Keratinocyte (primary cell): ENCODE measurements at regions not wholly inside any gene's neighbourhood (a gene's known extent, or its start where the extent isn't known, plus 50 kb on each side); places are given as distances from the start of the nearest gene placed in this dataset.

Experiments
- DNase-seq: peaks from one replicate; pipeline ENCODE4 v3.0.0-alpha.2; 2011; ENCODE audit warnings: low read depth, missing footprints, low spot score
- FAIRE-seq: peaks from 2 replicates; lab custom pipeline; 2011; peaks lifted over from hg19 to GRCh38; lab: Jason Lieb, UNC
- H2AFZ ChIP-seq: 2 replicates; pipeline ENCODE4 v1.6.0; 2012; ENCODE audit warnings: low read length, control low read depth, inconsistent platforms; ENCODE audit not compliant: control insufficient read depth
- H3K27ac ChIP-seq: 2 replicates; pipeline ENCODE4 v1.5.1; 2011; ENCODE audit warnings: low read length; ENCODE audit not compliant: control insufficient read depth, insufficient read depth
- H3K27me3 ChIP-seq: 3 replicates; pipeline ENCODE4 v1.6.0; 2011; ENCODE audit warnings: low read length; ENCODE audit not compliant: control insufficient read depth, insufficient read depth; ENCODE audit errors: extremely low read depth
- H3K36me3 ChIP-seq, 2 experiments: 2 replicates in 1 of 2; 3 replicates in 1 of 2; pipeline ENCODE4 v1.5.1; 2011; ENCODE audit warnings: low read length in 2 of 2, mild to moderate bottlenecking in 1 of 2; ENCODE audit not compliant: control insufficient read depth in 2 of 2, insufficient read depth in 2 of 2; ENCODE audit errors: extremely low read depth in 1 of 2
- H3K4me1 ChIP-seq: 3 replicates; pipeline ENCODE4 v1.5.1; 2011; ENCODE audit warnings: low read length; ENCODE audit not compliant: control insufficient read depth, insufficient read depth; ENCODE audit errors: extremely low read depth
- H3K4me2 ChIP-seq: 3 replicates; pipeline ENCODE4 v1.6.0; 2011; ENCODE audit warnings: low read depth, low read length; ENCODE audit not compliant: control insufficient read depth, insufficient read depth; ENCODE audit errors: extremely low read depth
- H3K4me3 ChIP-seq, 3 experiments: fragments of 200-600 bp in 1 of 3; sonication (generic) in 1 of 3; 2 replicates in 2 of 3; 3 replicates in 1 of 3; pipeline ENCODE4 v1.5.1; 2011 to 2016; ENCODE audit warnings: low read length in 3 of 3, mild to moderate bottlenecking in 3 of 3, control low read depth in 2 of 3, inconsistent platforms in 1 of 3, low read depth in 1 of 3, mixed read lengths in 1 of 3, mixed run types in 1 of 3, moderate library complexity in 1 of 3; ENCODE audit not compliant: control insufficient read depth in 2 of 3, insufficient read depth in 2 of 3; ENCODE audit errors: extremely low read depth in 1 of 3
- H3K79me2 ChIP-seq: 2 replicates; pipeline ENCODE4 v1.6.0; 2012; ENCODE audit warnings: low read length; ENCODE audit not compliant: control insufficient read depth, insufficient read depth
- H3K9ac ChIP-seq: 3 replicates; pipeline ENCODE4 v1.6.0; 2011; ENCODE audit warnings: low read length; ENCODE audit not compliant: control insufficient read depth, insufficient read depth; ENCODE audit errors: extremely low read depth
- H3K9me1 ChIP-seq: 3 replicates; pipeline ENCODE4 v1.6.0; 2011; ENCODE audit warnings: low read length; ENCODE audit not compliant: control insufficient read depth, insufficient read depth; ENCODE audit errors: extremely low read depth
- H3K9me3 ChIP-seq: 2 replicates; pipeline ENCODE4 v1.5.1; 2012; ENCODE audit warnings: low read depth, low read length; ENCODE audit not compliant: control insufficient read depth
- H4K20me1 ChIP-seq: 3 replicates; pipeline ENCODE4 v1.6.0; 2011; ENCODE audit warnings: low read length; ENCODE audit not compliant: control insufficient read depth, insufficient read depth; ENCODE audit errors: extremely low read depth
- CTCF ChIP-seq, 3 experiments: IDR thresholded peaks in 1 of 3; conservative IDR thresholded peaks in 1 of 3; optimal IDR thresholded peaks in 1 of 3; 2 replicates in 2 of 3; 3 replicates in 1 of 3; pipeline versions ENCODE3 to v1.5.1; 2011; ENCODE audit warnings: low read length in 3 of 3, mild to moderate bottlenecking in 3 of 3, moderate library complexity in 2 of 3, control low read depth in 1 of 3, inconsistent platforms in 1 of 3; ENCODE audit not compliant: insufficient read depth in 2 of 3; ENCODE audit errors: extremely low read depth in 1 of 3
- EZH2 ChIP-seq: IDR thresholded peaks from one replicate; pipeline ENCODE4 v1.6.1; 2012; ENCODE audit warnings: inconsistent platforms, mild to moderate bottlenecking, low read length, moderate library complexity
- dilution Hi-C: fragments of 300-500 bp; cut with MboI; formaldehyde crosslinking; loops from one replicate; pipeline ENCODE4 v1.7.0; 2020; ENCODE audit warnings: low sequenced_read_pairs; ENCODE audit not compliant: extremely low pct_ligation_motif_present

GRCh38 chr1:82265436-82265835, 464.7 kb downstream of the ADGRL2 start:
- H3K9ac ChIP-seq: no peak overlapping the region
- H3K27me3 ChIP-seq: no peaks in the 10 kb centered on the region
- no peak overlapping the region for H2AFZ ChIP-seq
- H3K4me2 ChIP-seq: no peak overlapping the region
- no peaks in the 10 kb centered on the region for H3K9me3 ChIP-seq
- no peak for TF ChIP-seq EZH2
- dilution Hi-C loops: no loop called here
- H3K79me2 ChIP-seq: no peaks in the 10 kb centered on the region
- no peak overlapping the region for H3K4me3 ChIP-seq
- H3K4me1 ChIP-seq: peaks cover 11% of the 10 kb centered on the region
- FAIRE-seq (no peak), DNase-seq (no peak)
- H3K27ac ChIP-seq: no peak overlapping the region
- H3K9me1 ChIP-seq: no peaks in the 10 kb centered on the region
- no peaks in the 10 kb centered on the region for H4K20me1 ChIP-seq
- H3K36me3 ChIP-seq: no peaks in the 10 kb centered on the region

GRCh38 chr1:82264802-82265201, 464.1 kb downstream of the ADGRL2 start:
- H3K27me3 ChIP-seq: no peaks in the 10 kb centered on the region
- dilution Hi-C loops: no loop called here
- peak; percentile 9 for FAIRE-seq

More at GRCh38 chr1:82264802-82265201, 464.1 kb downstream of the ADGRL2 start:
- Histone ChIP-seq H2AFZ (no peak overlapping the region), H3K9ac (no peak overlapping the region), H4K20me1 (no peaks in the 10 kb centered on the region), H3K4me3 (no peak overlapping the region), H3K36me3 (no peaks in the 10 kb centered on the region), H3K9me3 (no peaks in the 10 kb centered on the region), H3K27ac (no peak overlapping the region), H3K4me2 (no peak overlapping the region), H3K4me1 (peaks cover 7% of the 10 kb centered on the region), H3K9me1 (no peaks in the 10 kb centered on the region), H3K79me2 (no peaks in the 10 kb centered on the region)
- DNase-seq: no peak
- TF ChIP-seq EZH2 (no peak), CTCF (optimal IDR thresholded peaks at IDR 0.05 in 1 of 3, IDR thresholded peaks at IDR 0.05 in 1 of 3, conservative IDR thresholded peaks at IDR 0.05 in 1 of 3; ENCODE audit: extremely low read depth in 1 of 3, insufficient read depth in 2 of 3, low read length in 3 of 3) (no peak)
